CD4-positive, alpha-beta T cell treated with Interleukin-4 for 1 hour (primary cell): ENCODE measurements at regions not wholly inside any gene's neighbourhood (a gene's known extent, or its start where the extent isn't known, plus 50 kb on each side); places are given as distances from the start of the nearest gene placed in this dataset.
"Not testable (repeated sequence)": the region's sequence is repeated elsewhere in the genome, so short reads cannot be mapped to it uniquely, and the experiment has no call there.

ENCODE experiments used
- DNase-seq, 2 donors: peaks; one replicate each; pipeline ENCODE4 v3.0.0-alpha.2; 2020 to 2022

- no peak for DNase-seq
Measured at GRCh38 chr21:15281714-15282113, 216.9 kb upstream of the NRIP1 start.

GRCh38 chr21:15282665-15283064, 217.9 kb upstream of the NRIP1 start:
- DNase-seq: no peak

- no peak for DNase-seq
Measured at GRCh38 chr21:15283138-15283537, 218.3 kb upstream of the NRIP1 start.

- DNase-seq: no peak
Measured at GRCh38 chr21:15283789-15284188, 219.0 kb upstream of the NRIP1 start.

DNA sequence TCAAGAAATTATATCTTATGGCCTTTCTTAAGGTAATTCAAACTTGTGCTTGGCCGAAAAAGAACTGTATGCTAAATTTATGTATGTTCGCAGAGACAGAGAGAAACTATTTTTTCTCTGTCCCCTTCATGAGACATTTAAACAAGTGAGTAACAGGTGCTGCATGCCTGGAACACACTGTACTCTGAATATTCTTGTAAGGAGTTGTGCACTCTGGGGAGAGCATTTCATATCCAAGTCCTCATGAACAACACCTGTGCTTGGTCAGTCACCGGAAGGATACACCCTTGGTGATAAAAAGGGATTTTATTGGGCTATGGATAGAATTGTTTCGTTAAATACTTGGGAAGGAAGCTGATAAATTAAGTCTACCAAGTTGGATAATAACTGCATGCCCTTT, 220.8 kb upstream of the NRIP1 start:
- no peak for DNase-seq

GRCh38 chr21:15289246-15289645, 224.4 kb upstream of the NRIP1 start:
- DNase-seq: no peak

GRCh38 chr21:15289896-15290841, 225.4 kb upstream of the NRIP1 start:
- DNase-seq: no peak

GRCh38 chr21:15291621-15292266, 226.9 kb upstream of the NRIP1 start:
- no peak for DNase-seq

DNA sequence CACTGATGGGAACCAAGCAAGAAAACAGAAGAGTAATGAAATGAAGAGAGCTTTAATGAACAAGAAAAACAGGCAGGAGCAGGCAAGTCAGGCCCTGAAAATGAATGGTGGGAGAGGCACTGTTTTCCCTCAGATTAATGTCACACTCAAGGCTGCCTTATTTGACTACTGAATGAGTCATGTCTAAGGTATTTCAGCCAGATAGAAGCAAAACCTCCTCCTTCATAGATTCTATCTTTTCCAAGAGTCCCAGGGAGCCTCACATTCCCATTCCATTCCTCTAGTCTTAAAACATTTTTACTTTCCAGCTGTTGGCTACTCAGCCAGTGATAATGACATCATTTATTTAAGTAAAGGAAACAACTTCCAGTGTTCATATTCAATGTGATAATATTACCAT, 228.4 kb upstream of the NRIP1 start:
- DNase-seq: no peak

GRCh38 chr21:15295875-15296274, 231.1 kb upstream of the NRIP1 start:
- no peak for DNase-seq

DNA sequence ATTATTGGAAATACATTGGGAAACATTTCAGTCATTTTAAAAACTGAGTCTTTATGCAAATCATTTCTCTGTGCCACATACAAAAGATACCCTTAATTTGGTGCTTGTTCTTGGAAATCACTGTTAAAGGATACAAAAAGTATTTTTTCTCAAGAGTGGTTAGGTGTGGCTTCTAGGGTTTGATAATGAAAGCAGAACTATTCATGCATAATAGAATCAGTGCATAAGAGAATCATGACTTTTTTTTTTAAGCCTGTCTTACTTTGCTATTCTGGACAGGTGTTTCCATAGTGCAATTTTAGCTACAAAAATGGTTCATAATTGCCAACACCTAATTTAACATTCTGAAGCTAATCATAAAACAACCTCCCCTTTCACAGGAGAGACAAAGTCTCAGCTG, 233.0 kb upstream of the NRIP1 start:
- no peak for DNase-seq

GRCh38 chr21:15298306-15298705, 233.5 kb upstream of the NRIP1 start:
- DNase-seq: no peak

GRCh38 chr21:15298755-15299154, 234.0 kb upstream of the NRIP1 start:
- not testable (repeated sequence) for DNase-seq

GRCh38 chr21:15300131-15300530, 235.3 kb upstream of the NRIP1 start:
- no peak for DNase-seq

GRCh38 chr21:15301014-15301413, 236.2 kb upstream of the NRIP1 start:
- DNase-seq: no peak

DNA sequence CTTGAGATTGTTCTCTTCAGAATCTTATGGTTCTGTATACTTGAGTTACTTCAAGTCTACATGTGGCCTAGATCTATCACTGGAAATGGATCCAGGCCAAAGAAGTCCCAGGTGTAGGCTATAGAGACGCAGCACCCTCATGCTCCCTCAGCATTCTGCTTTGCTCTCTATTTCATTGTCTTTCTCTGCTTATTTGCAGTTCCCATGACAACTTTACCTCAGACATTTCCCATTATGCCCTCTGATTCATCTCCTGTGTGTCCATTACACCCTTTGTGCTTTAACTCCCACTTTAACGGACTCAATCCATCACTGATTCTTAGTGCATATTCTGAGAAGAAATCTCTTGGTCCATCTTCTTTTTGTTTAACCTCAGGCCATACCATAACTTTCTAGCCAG, 236.9 kb upstream of the NRIP1 start:
- DNase-seq: no peak

GRCh38 chr21:15306271-15306670, 241.5 kb upstream of the NRIP1 start:
- DNase-seq: no peak

DNA sequence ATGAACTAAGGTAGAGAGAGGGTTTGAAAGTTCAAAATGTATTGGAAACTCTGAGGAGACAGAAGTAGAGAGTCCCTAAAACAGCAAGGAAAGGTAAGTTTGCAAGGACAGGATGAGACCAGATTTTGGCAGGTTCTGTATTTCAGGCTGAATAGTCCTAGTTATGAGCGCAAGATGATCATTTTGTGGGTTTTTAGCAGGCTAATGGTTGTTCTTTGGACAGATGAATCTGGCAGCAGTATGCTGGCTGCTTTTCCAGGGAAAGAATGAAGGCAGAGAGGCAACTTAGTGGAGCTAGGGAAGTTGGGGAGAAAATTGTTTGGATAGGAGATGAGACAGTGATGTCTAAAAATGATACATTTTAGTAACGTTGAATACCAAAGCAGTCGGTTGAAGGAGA, 243.5 kb upstream of the NRIP1 start:
- no peak for DNase-seq

- DNase-seq: no peak
Measured at GRCh38 chr21:15309022-15309590, 244.3 kb upstream of the NRIP1 start.

- DNase-seq: no peak
Measured at GRCh38 chr21:15309721-15310120, 244.9 kb upstream of the NRIP1 start.

GRCh38 chr21:15311510-15311909, 246.7 kb upstream of the NRIP1 start:
- no peak for DNase-seq

- not testable (repeated sequence) for DNase-seq
Measured at GRCh38 chr21:15317034-15317433, 252.2 kb upstream of the NRIP1 start.

GRCh38 chr21:15319727-15320126, 254.9 kb upstream of the NRIP1 start:
- no peak for DNase-seq

DNA sequence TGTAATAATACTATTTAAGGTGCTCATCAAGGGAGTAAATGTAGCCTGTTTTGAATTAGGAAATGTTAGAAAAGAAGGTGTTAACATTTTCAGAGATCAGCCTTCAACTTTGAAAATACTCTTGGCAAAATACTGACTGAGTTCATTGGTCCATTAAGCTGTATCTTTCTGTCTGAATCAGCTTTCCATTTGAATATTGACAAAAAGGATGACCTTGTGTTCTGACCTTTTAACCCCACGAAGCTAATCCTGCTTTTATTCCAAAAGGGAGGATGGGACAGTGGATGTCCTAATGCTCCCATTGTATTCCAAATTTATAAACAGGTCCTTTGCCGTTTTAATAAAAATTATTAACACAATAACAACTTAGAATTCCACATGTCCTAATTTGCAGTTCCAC, 259.7 kb upstream of the NRIP1 start:
- no peak for DNase-seq
